ENCODE measurements at regions not wholly inside any gene's neighbourhood (a gene's known extent, or its start where the extent isn't known, plus 50 kb on each side); places are given as distances from the start of the nearest gene placed in this dataset.

DNA sequence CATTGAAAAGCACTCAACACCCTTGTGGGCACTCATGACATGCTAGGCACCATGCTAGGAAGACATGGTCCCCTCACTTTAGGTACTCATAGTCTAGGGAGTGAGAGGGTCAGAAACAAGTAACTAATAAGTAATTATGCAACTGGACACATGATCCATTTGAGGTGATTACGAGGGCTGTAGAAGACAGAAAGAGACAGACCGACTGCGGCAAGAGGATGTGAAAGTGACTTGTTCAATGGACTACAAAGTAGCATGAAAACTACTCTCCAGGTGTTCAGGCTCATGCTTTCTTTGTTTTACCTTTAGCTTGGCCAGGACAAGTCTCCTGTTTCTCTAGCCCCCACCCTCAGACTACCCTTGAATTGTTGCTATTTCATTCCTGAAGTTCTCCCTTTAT is 310.8 kb upstream of the SORL1-AS1 start:
- TF ChIP-seq EP300 (conservative IDR thresholded peaks at IDR 0.05; ENCODE audit: poor library complexity, severe bottlenecking) (no peak), EZH2 (IDR thresholded peaks at IDR 0.05; ENCODE audit: borderline replicate concordance, insufficient read depth, low read length, poor library complexity, severe bottlenecking) (no peak), TAF1 (IDR thresholded peaks at IDR 0.05; ENCODE audit: low read depth) (no peak), POLR2AphosphoS5 (IDR thresholded peaks at IDR 0.05) (no peak)
- TF ChIP-seq, protein P1, sequence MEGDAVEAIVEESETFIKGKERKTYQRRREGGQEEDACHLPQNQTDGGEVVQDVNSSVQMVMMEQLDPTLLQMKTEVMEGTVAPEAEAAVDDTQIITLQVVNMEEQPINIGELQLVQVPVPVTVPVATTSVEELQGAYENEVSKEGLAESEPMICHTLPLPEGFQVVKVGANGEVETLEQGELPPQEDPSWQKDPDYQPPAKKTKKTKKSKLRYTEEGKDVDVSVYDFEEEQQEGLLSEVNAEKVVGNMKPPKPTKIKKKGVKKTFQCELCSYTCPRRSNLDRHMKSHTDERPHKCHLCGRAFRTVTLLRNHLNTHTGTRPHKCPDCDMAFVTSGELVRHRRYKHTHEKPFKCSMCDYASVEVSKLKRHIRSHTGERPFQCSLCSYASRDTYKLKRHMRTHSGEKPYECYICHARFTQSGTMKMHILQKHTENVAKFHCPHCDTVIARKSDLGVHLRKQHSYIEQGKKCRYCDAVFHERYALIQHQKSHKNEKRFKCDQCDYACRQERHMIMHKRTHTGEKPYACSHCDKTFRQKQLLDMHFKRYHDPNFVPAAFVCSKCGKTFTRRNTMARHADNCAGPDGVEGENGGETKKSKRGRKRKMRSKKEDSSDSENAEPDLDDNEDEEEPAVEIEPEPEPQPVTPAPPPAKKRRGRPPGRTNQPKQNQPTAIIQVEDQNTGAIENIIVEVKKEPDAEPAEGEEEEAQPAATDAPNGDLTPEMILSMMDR (IDR thresholded peaks at IDR 0.05; ENCODE audit: poor library complexity, severe bottlenecking), result no peak

Measured in neural cell (in vitro differentiated cells).